PC-9 (cell line): ENCODE measurements at regions not wholly inside any gene's neighbourhood (a gene's known extent, or its start where the extent isn't known, plus 50 kb on each side); places are given as distances from the start of the nearest gene placed in this dataset.

Experiments
- CTCF ChIP-seq: fragments of 200-600 bp; sonication (generic); conservative IDR thresholded peaks from 2 replicates; pipeline ENCODE4 v1.6.1; 2017; ENCODE audit warnings: mixed run types, antibody characterized with exemption, mild to moderate bottlenecking, moderate library complexity
- EZH2 ChIP-seq: fragments of 200-600 bp; sonication (generic); IDR thresholded peaks from 2 replicates; pipeline ENCODE4 v1.8.0; 2017; ENCODE audit warnings: antibody characterized with exemption, low read depth

GRCh38 chr6:27760464-27760863 is 151.7 kb downstream of the OR2B2 start:
- TF ChIP-seq EZH2 (no peak), CTCF (no peak)
